Stimulated activated CD4-positive, alpha-beta T cell treated with anti-CD3 and anti-CD28 coated beads, Interleukin-15, amount 100 ng/mL, for 1 hour (primary cell): ENCODE measurements at regions not wholly inside any gene's neighbourhood (a gene's known extent, or its start where the extent isn't known, plus 50 kb on each side); places are given as distances from the start of the nearest gene placed in this dataset.

ENCODE experiments used
- DNase-seq, 2 donors: peaks; one replicate each; pipeline ENCODE4 v3.0.0-alpha.2; 2020; ENCODE audit warnings: low read depth in 1 of 2, low spot score in 1 of 2

DNA sequence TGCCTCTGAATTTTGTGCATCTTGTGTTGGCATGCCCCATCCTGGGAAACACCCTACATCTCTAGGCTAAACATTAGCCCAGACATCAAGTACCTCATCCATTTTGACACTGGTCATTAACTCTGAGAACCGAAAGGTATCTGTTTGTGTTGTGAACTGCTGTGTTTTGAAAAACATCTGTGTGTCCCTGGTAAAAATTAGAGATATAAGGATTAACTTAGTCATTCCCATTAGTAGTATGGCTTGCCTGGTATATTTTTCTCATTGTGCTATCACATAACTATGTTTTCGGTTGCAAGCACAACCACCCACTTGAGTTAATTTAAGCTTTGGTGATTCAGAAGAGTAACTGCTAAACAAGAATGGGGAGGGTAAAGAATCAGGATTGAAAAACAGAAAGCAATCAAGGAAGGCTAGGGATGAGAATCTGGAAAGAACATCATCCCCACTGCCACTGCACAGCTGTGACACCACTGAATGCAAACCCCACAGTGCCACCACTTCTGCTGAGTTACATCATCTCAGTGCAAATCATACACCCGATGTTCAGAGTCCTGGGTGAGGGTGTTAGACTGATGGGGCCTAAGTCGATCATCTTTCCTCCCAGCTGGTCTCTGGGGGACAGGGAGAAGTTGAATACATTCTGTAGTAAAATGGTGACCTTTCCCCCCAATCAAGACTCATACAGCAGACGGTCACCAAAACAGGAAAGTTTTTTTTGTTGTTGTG lies 234.0 kb downstream of the EPHA4 start:
- no peak for DNase-seq

- DNase-seq, result no peak
Measured at GRCh38 chr2:221342388-221342787, 229.7 kb downstream of the EPHA4 start.

DNA sequence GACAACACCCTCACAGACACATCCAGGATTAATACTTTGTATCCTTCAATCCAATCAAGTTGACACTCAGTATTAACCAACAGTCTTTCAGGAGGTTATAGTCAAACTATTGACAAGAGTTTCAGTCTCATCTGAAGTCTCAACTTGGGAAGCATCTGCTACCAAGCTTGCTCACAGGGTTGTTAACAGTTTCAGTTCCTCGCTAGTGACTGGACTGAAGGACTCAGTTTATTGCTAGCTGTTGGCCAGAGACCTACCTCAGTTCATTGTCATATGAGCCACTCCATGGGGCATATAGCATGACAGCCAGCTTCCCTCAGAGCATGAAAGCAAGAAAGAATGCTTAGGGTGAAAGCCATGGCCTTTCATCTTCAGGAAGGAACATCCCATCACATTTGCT lies 228.6 kb downstream of the EPHA4 start:
- no peak for DNase-seq

DNA sequence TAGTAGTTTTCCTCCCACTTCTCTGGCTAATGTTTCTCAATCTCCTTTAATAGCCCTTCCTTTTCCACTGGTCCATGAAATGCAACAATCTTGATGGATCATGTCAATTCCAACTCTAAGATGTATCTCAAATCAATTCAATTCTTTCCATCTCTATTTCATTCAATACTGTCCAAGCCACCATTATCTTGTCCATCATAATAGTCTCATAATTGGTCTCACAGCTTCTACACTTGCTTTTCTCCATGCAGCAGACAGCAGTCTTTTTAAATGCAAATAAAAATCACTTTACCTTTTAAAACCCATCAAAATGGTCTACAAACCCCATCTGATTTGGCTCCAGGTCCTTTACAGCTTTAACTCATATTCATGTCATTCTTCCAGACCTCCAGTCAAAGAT lies 226.6 kb downstream of the EPHA4 start:
- DNase-seq, result no peak

- no peak for DNase-seq
Measured at GRCh38 chr2:221346411-221346810, 225.7 kb downstream of the EPHA4 start.

- DNase-seq, result no peak
Measured at GRCh38 chr2:221347471-221347870, 224.6 kb downstream of the EPHA4 start.

GRCh38 chr2:221350616-221351015 lies 221.5 kb downstream of the EPHA4 start:
- DNase-seq, result no peak

- DNase-seq, result no peak
Measured at GRCh38 chr2:221353201-221353600, 218.9 kb downstream of the EPHA4 start.

DNA sequence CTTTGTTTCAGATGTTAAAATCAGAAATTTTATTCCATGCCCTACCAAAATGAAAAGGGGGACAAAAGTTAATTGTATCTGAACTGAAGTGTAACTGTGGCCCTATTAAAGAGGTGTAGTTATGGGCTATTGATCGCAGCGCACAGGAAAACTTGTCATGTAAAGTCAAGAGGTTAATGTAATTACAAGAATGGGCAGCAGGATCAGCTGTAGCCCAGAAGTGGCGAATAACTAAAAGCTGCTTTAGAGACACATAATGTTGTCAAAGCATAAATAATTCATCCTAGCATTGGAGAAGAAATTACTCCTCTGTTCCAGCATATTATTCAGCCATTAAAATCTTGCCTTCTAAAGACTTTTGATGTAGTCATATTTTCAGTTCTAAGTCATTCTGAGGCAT lies 211.8 kb downstream of the EPHA4 start:
- DNase-seq, result no peak

DNA sequence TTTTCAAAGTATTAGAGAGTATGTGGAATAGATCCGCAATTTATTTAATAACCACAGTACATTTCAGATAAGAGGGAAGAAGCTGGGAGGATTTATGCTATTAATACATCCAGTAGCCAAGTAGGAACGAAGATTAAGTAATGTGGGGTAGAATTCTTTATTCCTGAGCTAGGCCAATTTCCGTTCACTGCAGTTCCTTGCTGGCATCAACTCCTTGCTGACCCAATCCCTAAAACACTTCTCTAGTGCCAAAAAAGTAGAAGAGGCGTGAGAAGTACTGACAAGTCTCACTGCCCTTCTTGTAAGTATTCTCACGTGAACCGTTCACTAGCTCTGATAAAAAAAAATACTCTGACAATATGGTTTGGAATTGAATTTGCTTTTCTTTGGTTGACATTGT lies 211.4 kb downstream of the EPHA4 start:
- DNase-seq, result no peak

DNA sequence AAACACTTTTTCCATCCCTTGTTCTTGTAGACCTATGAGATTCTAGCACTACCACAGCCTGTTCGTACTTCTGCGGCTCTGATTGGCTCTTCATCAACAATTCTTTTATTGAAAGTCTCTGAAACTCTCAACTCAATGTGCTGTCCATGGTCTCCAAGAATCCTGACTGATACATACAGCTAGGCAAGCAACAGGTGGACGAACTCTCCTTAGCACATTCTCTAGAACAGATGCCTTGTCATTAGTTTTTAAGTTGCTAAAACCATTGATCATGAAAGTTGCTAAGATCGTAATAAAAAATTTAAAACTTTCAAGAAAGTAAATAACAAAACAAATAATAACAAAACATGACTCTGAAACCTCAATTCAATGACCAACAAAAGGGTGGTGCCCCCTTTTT lies 210.5 kb downstream of the EPHA4 start:
- no peak for DNase-seq

DNA sequence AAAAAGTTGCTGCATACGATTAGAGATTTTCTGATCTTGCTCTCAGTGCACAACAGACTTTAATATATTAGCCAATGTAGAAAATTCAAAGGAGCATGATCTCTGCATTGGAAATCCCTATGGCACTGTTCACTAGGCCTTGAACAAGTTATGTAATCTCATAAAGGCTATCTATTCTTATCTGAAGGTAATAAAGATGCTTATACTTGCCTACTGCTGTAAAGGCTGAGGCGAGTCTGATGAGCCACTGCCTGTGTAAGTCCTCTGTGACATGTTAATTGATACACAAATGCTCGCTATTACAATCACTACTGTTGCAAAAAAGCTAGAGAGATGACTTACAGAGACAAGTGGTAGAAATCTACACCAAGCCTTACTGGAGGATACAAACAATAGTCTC lies 207.4 kb downstream of the EPHA4 start:
- no peak for DNase-seq
